Calu3 (cell line): ENCODE measurements at regions not wholly inside any gene's neighbourhood (a gene's known extent, or its start where the extent isn't known, plus 50 kb on each side); places are given as distances from the start of the nearest gene placed in this dataset.
A peak's percentile ranks its signal among the peaks of the same experiment; 100 is the strongest.

Experiments
- BruUV-seq: library from RNA; stranded (reverse); fragments of 400-500 nt; replicated peaks from 2 replicates; lab custom pipeline; 2021; lab: Mats Ljungman, UMichigan
- CTCF ChIA-PET: fragments of 300-600 bp; sonication (Branson Sonifier 250); formaldehyde crosslinking; loops from one replicate; lab custom pipeline; 2022; ENCODE audit warnings: antibody characterized with exemption; lab: Charles Lee
- DNase-seq: peaks from one replicate; pipeline ENCODE4 v3.0.0; 2022
- H3K27ac Mint-ChIP-seq: one replicate; pipeline ENCODE4 v1.8.0; 2022; ENCODE audit warnings: mixed read lengths; ENCODE audit not compliant: unreplicated experiment
- H3K27me3 Mint-ChIP-seq: one replicate; pipeline ENCODE4 v1.8.0; 2022; ENCODE audit warnings: mixed read lengths; ENCODE audit not compliant: unreplicated experiment
- H3K36me3 Mint-ChIP-seq: one replicate; pipeline ENCODE4 v1.8.0; 2022; ENCODE audit warnings: mild to moderate bottlenecking, moderate library complexity, mixed read lengths; ENCODE audit not compliant: insufficient read depth, unreplicated experiment
- H3K4me1 Mint-ChIP-seq: one replicate; pipeline ENCODE4 v1.8.0; 2022; ENCODE audit warnings: mild to moderate bottlenecking, low read depth, mixed read lengths; ENCODE audit not compliant: unreplicated experiment
- H3K4me3 Mint-ChIP-seq: one replicate; pipeline ENCODE4 v1.8.0; 2022; ENCODE audit warnings: mild to moderate bottlenecking, low read depth, moderate library complexity, mixed read lengths; ENCODE audit not compliant: unreplicated experiment
- H3K9me3 Mint-ChIP-seq: one replicate; pipeline ENCODE4 v1.8.0; 2022; ENCODE audit warnings: low read depth, mixed read lengths; ENCODE audit not compliant: unreplicated experiment
- CTCF ChIP-seq: fragments of 200-600 bp; IDR thresholded peaks from one replicate; pipeline ENCODE4 v1.8.0; 2022; ENCODE audit warnings: antibody characterized with exemption; ENCODE audit not compliant: unreplicated experiment
- intact Hi-C: fragments of 100-400 bp; cut with micrococcal nuclease; formaldehyde crosslinking; loops from one replicate; pipeline ENCODE4 v1.10.0; 2022; ENCODE audit not compliant: unreplicated experiment

GRCh38 chr3:159443266-159443665, 545.4 kb upstream of the IL12A start:
- DNase-seq: no peak
- no TSS peak for BruUV-seq
- no peak overlapping the region for H3K27ac Mint-ChIP-seq
- no peak overlapping the region for H3K4me3 Mint-ChIP-seq
- no peaks in the 10 kb centered on the region for H3K36me3 Mint-ChIP-seq
- H3K27me3 Mint-ChIP-seq: no peaks in the 10 kb centered on the region
- TF ChIP-seq CTCF: no peak
- no peaks in the 10 kb centered on the region for H3K4me1 Mint-ChIP-seq
- peaks cover 6% of the 10 kb centered on the region for H3K9me3 Mint-ChIP-seq
- intact Hi-C loops: no loop called here
- CTCF ChIA-PET: no interaction called here

- peaks cover 30% of the 10 kb centered on the region for H3K4me1 Mint-ChIP-seq
- TF ChIP-seq CTCF: no peak
- no peak for DNase-seq
- no peaks in the 10 kb centered on the region for H3K36me3 Mint-ChIP-seq
- H3K4me3 Mint-ChIP-seq: no peak overlapping the region
- peaks cover 2% of the 10 kb centered on the region for H3K9me3 Mint-ChIP-seq
- CTCF ChIA-PET: no interaction called here
- H3K27ac Mint-ChIP-seq: no peak overlapping the region
- BruUV-seq: no TSS peak
- intact Hi-C loops: no loop called here
- H3K27me3 Mint-ChIP-seq: no peaks in the 10 kb centered on the region
Observed at GRCh38 chr3:159447841-159448240, 540.8 kb upstream of the IL12A start.

- intact Hi-C loops: no loop called here
- no peak overlapping the region for H3K27ac Mint-ChIP-seq
- TF ChIP-seq CTCF: no peak
- CTCF ChIA-PET: no interaction called here
- DNase-seq: no peak
- H3K36me3 Mint-ChIP-seq: no peaks in the 10 kb centered on the region
- H3K4me1 Mint-ChIP-seq: peaks cover 30% of the 10 kb centered on the region
- no peak overlapping the region for H3K4me3 Mint-ChIP-seq
- no TSS peak for BruUV-seq
- peaks cover 2% of the 10 kb centered on the region for H3K9me3 Mint-ChIP-seq
- H3K27me3 Mint-ChIP-seq: no peaks in the 10 kb centered on the region
Observed at GRCh38 chr3:159448902-159449301, 539.7 kb upstream of the IL12A start.

GRCh38 chr3:159451067-159451466, 537.6 kb upstream of the IL12A start:
- Mint-ChIP-seq H3K4me3 (no peak overlapping the region), H3K27me3 (no peaks in the 10 kb centered on the region), H3K27ac (peak overlapping the region; percentile 46), H3K4me1 (peaks cover 40% of the 10 kb centered on the region), H3K9me3 (peaks cover 2% of the 10 kb centered on the region), H3K36me3 (no peaks in the 10 kb centered on the region)
- CTCF ChIA-PET: interaction anchor here (1.1 kb wide), 1 partner anchor 185 kb away, joined by 3 read pairs; no protein-coding TSS in a partner anchor
- intact Hi-C loops: loop anchor here (10.0 kb wide), 1 partner anchor 354 kb away; no protein-coding TSS in a partner anchor
- no peak for TF ChIP-seq CTCF
- no peak for DNase-seq
- no TSS peak for BruUV-seq
